ENCODE measurements at regions not wholly inside any gene's neighbourhood (a gene's known extent, or its start where the extent isn't known, plus 50 kb on each side); places are given as distances from the start of the nearest gene placed in this dataset.
"Not testable (repeated sequence)": the region's sequence is repeated elsewhere in the genome, so short reads cannot be mapped to it uniquely, and the experiment has no call there.

DNA sequence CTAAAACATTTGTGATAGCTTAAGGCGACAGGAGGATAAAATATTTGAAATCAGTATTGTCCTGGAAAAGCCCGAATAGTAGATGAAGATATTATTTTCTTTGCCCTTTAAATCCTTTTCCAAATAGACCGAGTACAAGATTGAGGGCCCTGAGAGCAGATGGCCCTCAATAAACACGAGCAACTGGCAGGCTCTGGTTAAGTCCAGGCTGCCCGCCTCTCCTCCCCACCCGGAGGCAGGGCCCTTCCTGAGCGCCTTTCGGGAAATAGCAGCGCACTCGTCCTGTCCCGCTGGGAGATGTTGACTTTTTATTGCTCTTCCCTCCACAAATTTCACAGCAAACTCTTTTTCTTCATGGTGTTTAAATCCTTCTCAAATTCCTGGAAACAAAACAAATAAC lies 50.8 kb upstream of the MAX start:
- DNase-seq, result no peak

DNA sequence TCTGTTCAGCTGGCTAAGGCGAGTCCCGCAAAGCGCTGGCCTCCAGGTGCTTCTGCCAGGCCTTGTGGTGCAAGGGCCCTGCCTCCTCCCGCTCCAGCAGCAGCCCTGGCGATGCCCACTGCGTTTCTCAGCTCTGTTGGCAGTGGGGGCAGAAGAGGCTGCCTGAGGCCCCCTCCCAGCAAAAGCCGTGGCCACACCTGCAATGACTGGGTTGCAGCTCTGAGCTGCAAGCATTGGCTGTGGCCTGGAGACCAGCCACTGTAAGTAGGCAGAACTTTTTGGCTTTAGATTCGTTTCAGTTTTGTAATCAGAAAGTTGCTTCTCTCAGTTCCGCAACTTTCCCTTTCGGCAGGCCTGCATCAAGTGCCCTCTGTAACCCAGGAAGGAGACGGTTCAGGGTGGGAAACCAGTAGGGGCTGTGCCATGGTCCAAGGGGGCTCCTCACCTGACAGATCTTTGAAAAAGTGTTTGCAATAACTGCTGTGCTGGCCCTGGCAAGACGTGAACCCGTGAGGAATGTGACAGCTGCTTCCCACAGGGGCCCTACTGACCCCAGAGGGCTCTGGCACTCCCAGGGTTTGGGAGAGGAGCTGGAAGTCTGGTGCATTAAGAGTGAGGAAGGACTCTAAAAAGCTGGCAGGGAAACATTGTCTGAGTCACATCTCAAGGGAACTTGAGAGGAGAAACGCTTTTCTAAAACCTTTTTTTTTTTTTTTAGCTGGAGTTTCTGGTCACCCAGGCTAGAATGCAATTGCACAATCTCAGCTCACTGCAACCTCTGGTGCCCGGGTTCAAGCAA lies 54.5 kb upstream of the MAX start:
- DNase-seq, result no peak

DNA sequence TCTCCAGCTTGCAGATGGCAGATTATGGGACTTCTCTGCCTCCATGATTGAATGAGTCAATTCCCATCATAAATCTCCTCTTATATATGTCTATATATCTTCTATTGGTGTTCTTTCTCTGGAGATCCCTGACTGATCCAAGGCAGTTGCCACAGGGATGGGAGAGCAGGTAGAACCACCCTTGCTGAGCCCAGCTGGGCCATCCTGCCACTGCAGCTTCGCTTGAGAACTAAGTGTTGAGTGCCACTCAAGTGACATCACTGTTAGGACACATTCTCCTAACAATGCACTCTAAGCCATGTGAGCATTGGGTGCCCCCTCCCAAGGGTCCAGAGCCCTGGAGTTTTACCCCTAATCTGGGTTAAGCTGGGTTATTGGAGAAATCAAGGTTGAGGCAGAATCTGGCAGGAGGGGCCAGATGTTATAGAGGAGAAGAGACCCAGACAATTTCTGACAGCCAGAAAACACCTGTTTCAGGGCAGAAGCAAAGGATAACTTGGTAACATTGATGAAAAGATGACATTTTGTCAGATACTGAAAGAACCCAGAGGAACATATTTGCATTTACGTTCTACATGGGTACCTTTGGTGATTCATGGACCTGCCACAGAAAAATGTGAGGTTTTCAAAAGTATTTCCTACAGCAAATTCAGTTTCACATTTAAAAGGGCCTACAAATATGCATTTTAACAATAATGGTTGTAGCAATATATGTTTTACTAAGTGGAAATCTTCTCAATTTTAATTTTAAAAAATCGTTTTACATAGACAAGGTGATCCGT lies 57.2 kb upstream of the MAX start:
- DNase-seq, result no peak

DNA sequence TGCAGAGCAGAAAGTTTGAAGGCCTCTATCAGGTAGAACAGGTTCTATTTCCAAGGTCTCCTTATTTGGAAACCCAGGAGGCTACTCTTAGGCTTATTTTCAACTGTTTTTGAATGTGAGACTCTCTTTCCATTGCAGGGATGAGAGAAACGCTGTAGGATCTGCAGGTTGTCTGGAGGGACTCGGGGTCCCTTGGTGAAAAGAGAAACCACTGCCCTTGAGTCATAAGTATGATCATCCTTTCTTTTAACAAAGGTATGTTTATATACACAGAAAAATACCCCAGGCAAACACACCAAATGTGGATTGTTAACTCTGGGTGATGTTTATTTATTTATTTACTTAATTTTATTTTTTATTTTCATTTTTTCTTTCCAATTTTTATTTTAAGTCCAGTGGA lies 57.8 kb upstream of the MAX start:
- DNase-seq, result no peak

DNA sequence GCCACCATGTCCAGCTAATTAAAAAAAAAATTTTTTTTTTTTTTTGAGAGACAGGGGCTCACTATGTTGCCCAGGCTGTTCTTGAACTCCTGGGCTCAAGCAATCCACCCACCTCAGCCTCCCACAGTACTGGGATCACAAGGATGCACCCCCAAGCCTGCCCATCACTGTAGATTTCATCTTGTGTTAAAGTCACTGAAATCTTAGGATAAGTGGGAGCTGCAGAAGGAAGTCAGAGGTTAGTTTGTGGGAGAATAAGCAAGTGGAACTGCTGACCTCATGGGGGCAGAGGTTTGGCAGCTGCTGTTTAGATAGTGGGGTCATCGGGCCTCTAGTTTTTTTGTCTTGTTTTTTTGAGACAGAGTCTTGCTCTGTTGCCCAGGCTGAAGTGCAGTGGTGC lies 59.7 kb upstream of the MAX start:
- DNase-seq, result no peak

DNA sequence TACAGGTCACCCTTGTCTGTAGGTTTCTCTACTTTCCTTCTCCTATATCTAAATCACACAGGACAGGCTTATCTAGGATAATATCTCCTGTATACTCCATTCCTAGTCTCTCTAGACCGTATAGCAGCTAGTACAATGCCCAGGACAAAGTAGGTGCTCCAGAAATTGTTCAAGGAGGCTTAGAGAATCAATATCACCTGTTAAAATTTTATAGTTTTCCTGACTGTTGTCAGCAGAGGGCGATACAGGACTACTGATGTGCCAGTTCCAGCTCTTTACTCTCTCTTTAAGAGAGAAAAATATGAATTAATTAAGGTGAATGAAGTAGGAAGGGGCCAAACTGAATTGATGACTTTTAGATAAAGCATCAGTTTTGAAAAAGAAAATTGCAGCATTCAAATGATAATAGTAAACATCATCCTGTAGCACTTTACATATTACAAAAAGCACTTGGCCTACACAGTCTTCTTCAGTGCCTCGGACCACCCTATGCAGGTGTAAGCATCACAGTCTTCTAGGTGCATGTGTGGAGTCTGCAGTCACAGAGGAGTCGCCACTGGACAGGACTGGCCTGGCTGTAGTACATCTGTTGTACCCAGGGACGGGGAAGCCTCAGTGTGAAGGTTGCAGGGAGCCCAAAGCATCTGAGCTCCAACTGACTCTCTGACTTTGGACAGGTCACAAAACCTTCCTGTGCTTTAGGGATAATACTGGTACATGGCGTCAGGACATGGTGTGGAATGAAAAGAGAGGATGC lies 61.9 kb upstream of the MAX start:
- DNase-seq, result no peak

DNA sequence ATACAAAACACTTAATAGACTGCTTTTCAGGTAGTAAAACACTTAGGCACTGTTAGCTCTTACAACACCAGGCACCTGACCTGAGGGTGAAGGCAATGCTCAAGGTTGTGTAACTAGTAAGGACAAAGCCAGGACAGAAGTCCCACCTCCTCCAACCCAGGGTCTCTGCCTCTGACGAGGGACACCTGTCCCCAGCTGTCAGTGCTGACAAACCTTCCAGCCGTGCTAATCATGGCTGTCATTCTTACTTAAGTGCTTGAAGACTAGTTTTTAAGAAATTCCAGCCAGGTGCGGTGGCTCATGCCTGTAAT lies 62.5 kb upstream of the MAX start:
- no peak for DNase-seq

DNA sequence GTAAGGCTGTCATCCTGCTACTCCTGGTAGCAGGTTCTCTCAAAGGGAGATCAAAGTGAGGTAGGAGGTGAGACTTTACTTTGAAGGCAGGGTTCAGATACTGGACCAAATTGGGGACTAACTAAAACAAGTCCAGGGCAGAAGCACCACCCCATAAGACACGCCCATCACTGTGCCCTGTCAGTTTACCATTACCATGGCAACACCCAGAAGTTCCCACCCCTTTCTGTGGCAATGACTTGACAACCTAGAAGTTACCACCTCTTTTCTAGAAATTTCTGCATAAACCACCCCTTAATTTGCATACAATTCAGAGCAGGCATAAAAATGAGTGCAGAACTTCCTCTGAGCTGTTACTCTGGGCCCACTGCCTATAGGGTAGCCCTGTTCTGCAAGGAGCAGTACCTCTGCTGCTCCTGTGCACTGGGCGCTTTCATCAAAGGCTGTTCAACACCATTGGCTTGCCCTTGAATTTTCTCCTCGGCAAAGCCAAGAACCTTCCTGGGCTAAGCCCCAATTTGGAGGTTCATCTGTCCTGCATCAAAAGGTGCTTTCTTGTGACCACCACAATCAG lies 64.8 kb upstream of the MAX start:
- no peak for DNase-seq

DNA sequence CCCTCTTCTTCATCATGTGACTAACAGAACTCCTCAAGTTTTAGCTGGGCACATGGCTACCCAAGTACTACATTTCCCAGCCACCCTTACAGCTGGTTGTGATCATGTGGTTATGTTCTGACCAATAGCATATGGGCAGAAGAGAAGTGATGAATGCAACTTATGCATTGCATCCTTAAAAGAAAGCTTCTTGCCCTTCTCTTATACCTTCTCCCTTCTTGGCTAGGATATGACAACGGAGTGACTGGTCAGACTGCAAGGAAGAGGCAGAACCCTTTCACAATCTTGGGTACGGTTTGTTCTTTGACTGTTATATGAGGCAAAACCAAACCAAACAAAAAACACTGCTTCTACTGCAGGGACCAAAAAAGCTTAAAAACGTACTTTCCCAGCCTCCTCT lies 66.5 kb upstream of the MAX start:
- no peak for DNase-seq

DNA sequence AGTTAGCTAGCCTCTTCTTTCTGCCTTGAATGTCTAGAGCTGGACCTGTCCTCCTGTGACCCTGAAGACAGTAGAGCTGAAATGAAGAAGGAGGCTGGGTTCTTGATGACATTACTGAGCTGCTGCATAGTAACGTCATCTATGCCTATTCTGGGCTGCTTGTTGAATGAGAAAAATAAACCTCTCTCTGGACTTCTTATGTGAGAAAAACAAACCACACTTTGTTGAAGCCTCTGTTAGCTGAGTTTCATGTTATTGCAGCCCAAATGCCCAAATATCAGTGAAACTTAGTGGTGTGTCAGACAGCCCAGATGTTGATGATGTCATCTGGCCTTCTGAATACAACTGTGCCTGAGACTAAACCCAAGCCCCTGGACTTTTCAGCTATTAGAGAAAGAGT lies 67.0 kb upstream of the MAX start:
- no peak for DNase-seq

DNA sequence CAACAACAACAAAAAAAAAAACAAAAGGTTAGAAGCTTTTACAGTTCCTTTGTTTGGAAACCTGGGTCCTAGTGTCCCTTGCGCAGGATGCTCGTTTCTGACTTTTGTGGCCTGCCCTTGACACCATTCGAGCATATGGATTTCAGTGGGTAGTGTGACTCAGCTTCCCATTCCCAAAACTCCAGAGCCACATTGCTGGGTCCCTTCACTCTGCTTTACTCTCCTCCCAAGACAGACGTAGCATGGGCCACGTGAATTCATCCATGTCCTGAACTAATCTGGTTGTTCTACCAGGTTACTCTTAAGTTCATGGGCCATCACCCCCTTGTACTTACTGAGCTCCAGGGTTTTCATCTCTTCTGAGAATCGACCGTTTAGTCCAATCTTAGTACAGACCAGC lies 68.0 kb upstream of the MAX start:
- no peak for DNase-seq

DNA sequence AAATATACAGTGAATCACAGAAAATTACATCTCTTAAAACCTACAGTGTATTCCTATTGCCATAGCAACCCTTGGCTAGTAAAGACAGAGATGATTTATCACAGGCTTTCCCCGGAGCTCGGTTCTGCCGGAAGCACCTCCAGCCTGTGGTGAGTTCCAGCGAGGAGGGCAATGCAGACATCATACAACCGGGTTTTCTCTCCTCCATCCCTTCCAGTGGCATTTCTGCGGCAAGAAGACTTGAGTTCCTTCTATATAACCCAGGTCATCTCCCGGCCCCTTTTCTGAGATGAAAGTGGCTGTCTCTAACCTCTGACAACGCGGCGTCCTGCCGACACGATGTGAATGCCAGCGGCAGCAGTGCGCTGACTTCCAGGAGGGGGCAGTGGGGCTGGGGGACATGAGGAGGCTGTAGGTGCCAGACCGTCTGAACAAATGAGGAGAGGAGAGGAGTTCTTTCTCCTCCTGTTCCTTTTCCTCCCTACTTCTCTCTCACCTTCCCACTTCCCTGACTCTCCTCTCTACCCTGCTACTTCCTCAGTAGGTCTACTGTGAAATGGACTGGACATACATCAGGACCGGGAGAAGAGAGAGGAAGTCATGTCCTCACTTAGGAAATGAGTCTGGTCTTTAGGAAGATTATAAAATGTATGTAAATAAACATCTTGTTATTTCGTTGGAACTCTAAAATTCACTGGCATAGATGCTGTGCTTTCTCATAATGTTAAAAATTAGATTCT lies 68.6 kb upstream of the MAX start:
- DNase-seq, result peak; percentile 39

DNA sequence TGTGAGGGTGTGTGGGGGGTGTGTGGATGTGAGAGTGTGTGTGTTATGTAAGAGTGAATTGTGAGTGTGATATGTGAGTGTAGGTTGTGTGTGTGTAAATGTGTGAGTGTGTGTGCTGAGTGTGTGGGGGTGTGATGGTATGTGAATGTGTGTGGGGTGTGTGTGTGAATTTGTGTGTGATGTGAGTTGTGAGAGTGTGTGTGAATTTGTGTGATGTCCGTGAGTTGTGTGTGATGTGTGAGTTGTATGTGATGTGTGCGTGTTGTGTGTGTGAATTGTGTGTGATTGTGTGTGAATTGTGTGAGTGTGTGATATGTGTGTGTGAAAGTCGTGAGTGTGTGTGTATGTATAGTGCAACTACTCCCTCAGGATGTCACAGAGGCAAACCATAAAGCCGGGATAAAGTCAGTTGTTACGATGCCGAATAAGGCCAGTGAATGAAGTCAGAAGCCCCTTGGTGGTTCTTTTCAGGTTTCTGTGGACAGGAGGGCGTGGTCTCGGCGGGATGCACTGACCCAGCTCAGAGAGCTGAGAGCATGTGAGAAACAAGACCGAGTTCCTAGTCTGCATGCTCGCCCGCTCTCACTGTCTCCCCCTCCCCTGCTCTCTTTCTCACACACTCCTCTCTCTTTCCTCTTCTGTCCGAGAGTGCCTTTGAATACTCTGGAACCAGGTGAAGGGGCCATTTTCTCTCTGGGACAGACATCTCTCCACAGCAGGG lies 71.8 kb upstream of the MAX start:
- DNase-seq, result no peak

DNA sequence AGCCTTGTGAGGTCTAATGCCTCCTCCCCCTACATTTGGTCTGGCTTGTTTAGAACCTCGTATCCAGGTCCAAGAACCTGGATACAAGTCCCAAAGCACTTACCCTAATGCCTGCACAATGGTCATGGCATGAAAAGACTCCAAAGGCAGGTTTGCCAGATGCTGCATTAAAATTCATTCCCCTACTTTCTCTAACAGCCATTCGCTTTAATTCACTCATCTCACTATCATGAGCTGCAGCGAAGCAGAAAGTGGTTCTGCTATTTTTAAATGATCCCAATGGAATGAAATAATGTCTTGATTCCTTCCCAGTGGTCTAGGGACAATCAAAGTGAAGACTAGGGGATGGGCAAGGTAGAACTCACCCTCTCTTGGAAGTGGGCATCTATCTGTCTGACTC lies 72.5 kb upstream of the MAX start:
- DNase-seq, result no peak

DNA sequence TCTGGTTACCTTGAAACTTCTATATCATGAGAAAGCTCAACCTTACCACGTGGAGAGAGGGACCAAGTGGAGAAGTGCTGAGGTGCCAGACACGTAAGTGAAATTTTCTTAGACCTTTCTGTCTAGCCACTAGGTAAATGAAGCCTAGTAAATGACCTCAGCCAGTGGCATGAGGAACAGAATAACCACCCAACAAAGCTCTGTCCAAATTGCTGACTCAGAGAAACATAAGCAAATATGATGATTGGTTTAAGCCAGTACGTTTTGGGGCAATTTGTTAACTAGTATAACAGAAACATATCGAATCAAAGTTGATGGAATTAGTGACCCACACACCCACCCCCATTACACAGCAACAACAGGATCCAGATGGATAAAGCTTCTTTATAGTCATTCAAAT lies 75.2 kb upstream of the MAX start:
- DNase-seq, result no peak

DNA sequence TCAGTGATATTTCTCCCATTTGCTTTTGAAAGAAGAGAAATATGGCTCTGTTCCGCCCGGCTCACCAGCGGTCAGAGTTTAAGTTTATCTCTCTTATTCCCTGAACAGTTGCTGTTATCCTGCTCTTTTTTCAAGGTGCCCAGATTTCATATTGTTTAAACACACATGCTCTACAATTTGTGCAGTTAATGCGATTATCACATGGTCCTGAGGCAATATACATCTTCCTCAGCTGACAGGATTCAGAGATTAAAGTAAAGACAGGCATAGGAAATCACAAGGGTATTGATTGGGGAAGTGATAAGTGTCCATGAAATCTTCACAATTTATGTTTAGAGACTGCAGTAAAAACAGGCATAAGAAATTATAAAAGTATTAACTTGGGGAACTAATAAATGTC lies 76.9 kb upstream of the MAX start:
- DNase-seq, result not testable (repeated sequence)

DNA sequence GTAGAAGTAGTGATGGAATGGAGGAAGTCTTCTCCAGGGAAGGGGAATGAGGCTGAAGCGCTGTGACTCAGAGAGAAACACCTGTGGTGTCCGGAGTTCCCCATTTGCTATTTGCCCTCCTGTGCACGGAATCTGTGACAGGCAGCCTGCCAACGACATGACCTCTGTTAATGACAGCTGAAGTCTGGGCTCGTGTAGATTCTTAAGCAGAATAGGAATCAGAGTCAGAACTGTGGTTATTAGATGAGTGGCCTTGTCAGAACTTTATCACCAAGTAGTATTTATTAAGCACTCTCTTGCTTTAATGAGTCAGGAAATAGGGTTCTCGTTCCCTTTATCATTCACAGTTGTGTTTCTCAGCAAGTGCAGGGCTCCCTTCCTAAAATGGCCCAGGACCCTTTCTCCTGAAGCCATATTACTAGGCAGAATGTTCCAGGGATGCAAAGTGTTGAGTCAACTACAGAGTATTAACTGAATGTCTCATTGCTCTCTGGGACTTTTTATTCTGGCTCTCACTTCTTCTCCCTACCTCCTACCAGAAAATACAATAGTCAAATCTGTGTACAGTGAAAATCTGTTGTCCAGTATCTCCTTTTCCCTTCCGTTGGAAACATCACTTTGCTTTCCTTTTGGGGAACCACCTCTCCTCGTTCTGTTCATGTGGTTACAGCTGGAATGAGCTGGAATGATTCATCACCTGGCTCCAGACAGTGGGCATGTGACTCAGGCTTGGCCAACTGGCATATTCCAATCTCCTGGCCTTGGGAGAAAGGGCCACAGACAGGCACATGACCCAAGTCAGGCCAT lies 77.8 kb upstream of the MAX start:
- DNase-seq, result peak; percentile 47

DNA sequence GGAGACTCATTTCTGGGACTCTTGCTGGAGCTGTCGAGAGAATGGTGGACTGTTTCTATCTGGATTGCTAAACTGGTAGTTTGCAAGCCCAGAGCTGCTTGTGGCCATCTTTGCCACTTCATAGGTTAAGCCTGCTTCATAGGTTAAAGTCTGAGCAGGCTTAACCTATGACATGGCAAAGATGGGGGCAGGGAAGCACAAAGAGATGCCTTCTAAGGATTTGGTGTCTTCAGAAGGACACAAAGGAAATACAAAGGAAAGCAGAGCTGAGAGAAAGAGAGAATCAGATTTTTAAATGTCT lies 78.4 kb upstream of the MAX start:
- no peak for DNase-seq

DNA sequence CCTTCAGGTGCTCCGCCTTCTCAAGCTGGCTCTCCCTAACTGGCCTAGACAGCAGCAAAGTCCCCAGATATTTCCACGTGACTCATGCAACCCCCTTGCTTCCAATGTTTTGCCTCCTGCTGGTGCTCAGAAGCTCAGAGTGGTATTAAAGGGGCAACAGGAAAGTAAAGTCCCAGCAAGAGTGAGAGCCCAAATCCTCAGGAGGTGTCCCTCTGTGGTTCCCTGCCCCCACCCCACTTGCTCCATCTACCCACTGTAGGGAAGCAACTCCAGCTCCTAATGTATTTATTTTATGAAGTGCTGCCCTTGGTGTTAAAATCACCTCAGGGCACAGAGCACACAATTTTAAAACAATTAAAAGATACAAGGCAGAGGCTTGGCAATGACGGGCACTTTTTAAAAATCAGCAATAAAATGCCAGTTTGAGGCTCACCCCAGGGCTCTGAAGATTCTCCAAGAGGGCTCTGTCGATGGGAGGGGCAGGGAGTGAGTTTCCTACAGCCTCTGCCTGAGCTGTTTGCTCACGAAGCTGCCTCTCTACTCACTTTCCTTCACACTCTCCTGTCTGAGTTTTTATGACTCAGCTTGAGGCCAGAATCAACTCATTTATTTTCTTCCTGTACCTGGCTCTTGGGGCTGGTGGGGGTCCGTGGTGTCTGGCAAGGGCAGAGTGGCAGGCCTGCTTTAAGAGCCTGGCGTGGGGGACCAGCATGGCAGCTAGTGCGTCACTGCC lies 81.9 kb upstream of the MAX start:
- no peak for DNase-seq

DNA sequence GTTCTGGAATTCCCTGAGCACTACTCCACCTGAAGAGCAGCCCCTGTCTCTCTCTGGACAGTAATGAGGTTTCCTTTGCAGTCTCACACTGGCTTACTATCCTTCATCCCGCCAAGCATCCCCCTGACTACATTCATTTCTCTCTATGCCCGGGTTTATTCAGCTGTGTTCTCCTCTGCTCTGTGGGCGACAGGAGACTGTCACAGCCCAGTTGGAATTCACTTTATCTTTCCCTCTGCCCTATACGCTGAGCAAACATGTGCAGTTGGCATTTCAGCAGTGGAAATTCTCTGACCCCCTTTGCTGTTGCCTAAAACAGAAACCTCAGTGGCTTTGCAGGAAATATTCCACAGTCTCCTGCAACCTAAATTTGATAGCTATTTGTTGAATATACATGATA lies 83.5 kb upstream of the MAX start:
- DNase-seq, result no peak

DNA sequence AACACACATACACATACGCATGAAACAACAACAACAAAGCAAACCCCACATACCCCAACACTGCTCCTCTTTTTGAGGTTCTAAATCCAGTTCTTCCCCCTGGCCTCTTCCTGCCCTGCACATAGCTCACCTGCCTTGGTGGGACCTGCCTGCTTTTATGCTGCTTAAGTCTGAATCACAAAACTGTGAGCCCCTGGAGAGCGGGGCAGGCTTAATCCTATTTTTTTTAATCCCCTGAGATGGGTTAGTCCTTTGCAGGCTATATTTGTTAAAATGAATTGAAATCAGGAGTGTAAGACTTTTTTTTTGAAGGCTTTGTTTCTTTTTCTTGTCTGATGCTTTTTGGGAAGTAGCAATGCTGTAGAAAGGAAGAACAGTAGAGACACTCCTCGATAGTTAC lies 84.6 kb upstream of the MAX start:
- DNase-seq, result no peak

Measured in activated CD4-positive, CD25-positive, alpha-beta regulatory T cell treated with anti-CD3 and anti-CD28 coated beads, Interleukin-2, amount 50 U/mL, for 72 hours (primary cell).